ENCODE measurements at regions not wholly inside any gene's neighbourhood (a gene's known extent, or its start where the extent isn't known, plus 50 kb on each side); places are given as distances from the start of the nearest gene placed in this dataset.

- TF ChIP-seq CTCF (IDR thresholded peaks at IDR 0.05) (no peak), EZH2 (IDR thresholded peaks at IDR 0.05) (no peak)
Measured at GRCh38 chr13:89205856-89206520, 1534.8 kb downstream of the SLITRK5 start.

Measured in neural progenitor cell (in vitro differentiated cells).